ENCODE measurements at regions not wholly inside any gene's neighbourhood (a gene's known extent, or its start where the extent isn't known, plus 50 kb on each side); places are given as distances from the start of the nearest gene placed in this dataset.

GRCh38 chr2:16485251-16485650, 180.4 kb downstream of the CYRIA start:
- TF ChIP-seq CTCF (IDR thresholded peaks at IDR 0.05; ENCODE audit: insufficient read depth, low read length, poor library complexity, severe bottlenecking) (no peak), EZH2phosphoT487 (conservative IDR thresholded peaks at IDR 0.05; ENCODE audit: low read length) (no peak)
